HEK293T (cell line): ENCODE measurements at regions not wholly inside any gene's neighbourhood (a gene's known extent, or its start where the extent isn't known, plus 50 kb on each side); places are given as distances from the start of the nearest gene placed in this dataset.

Experiments used
- ARNT ChIP-seq: fragments of 450-650 bp; IDR thresholded peaks from 2 replicates; pipeline ENCODE4 v1.6.1; 2017; ENCODE audit warnings: mild to moderate bottlenecking
- NFRKB ChIP-seq: fragments of 450-650 bp; IDR thresholded peaks from 2 replicates; pipeline ENCODE4 v1.6.1; 2016; ENCODE audit warnings: mild to moderate bottlenecking, moderate library complexity
- SP1 ChIP-seq: fragments of 450-650 bp; IDR thresholded peaks from 2 replicates; pipeline ENCODE4 v1.6.1; 2017
- SUZ12 ChIP-seq: fragments of 450-650 bp; IDR thresholded peaks from 2 replicates; pipeline ENCODE4 v1.6.1; 2016; ENCODE audit warnings: mild to moderate bottlenecking
- ZNF384 ChIP-seq: fragments of 450-650 bp; IDR thresholded peaks from 2 replicates; pipeline ENCODE4 v1.6.1; 2016

DNA sequence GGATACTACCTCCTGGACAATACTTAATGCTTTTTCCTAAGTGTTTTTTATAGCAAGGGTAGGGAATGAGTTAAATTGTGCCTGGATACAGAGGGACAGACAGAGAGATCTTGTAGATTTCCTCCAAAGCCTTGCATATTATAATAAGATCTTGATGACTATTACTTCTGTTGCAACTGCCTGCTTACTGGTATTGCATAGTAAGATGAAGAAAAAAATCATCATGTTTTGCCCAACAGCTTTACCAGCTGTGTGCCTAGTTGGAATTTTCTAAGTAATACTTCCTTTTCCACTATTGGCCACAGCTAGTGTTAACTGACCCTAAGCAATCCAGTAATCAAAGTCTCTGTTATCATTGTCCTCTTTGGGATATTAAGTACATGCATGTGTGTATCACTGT is 139.0 kb downstream of the DCK start:
- no peak for TF ChIP-seq NFRKB
- TF ChIP-seq SUZ12, result no peak
- TF ChIP-seq SP1, result no peak
- no peak for TF ChIP-seq ZNF384
- no peak for TF ChIP-seq ARNT
